ENCODE measurements at regions not wholly inside any gene's neighbourhood (a gene's known extent, or its start where the extent isn't known, plus 50 kb on each side); places are given as distances from the start of the nearest gene placed in this dataset.

DNA sequence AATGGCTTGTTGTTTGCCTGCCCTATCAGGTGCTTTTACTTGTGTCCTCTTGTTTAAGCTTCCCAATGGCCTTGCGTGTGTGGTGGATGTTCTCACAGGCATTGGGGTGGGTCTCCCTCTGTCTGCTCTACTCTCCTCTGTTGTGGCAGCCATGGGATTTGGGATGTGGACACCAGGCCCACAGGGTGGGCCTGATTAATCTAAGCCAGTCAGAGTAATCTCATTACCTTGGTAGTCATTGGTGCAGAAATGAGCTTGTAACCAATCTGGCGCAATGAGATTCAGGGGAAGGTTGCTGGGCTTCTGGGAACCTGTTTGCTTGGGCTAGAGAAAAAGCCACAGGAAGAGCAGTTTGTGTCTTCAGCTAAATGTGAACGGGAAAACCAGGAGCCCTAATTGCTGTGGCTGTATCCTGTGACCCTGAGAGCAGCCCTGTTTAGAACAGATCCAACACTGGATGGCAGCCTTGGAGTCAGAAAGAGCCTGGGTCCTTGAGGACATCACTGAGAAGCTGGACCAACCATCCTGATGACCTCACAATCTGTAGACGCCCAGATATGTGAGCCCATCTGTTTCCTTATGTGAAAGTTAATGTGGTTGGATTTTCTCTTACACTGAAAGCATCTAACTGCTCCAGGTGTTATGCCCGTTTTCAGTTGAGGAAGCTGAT, 157.3 kb upstream of the UBE2E1 start:
- H3K9me3 ChIP-seq (replicated peaks; ENCODE audit: control insufficient read depth, insufficient read depth, low read length): no peaks in the 10 kb centered on the region
- POLR2A ChIA-PET: no interaction called here
- no peaks in the 10 kb centered on the region for H3K27me3 ChIP-seq (ENCODE audit: control insufficient read depth in 2 of 2, insufficient read depth in 2 of 2, low read length in 2 of 2)
- no peaks in the 10 kb centered on the region for H4K20me1 ChIP-seq (replicated peaks; ENCODE audit: control insufficient read depth, extremely low read depth, insufficient read depth, low read length)
- dilution Hi-C loops (cut with MboI; ENCODE audit: extremely low pct_ligation_motif_present, low sequenced_read_pairs): no loop called here
- H3K4me2 ChIP-seq (ENCODE audit: insufficient read depth, low read length): no peak overlapping the region
- no TSS peak for BruUV-seq (replicated peaks)
- intact Hi-C loops (cut with micrococcal nuclease): no loop called here
- no peak overlapping the region for H3K27ac ChIP-seq (ENCODE audit: insufficient read depth, low read depth, low read length)
- no peaks in the 10 kb centered on the region for H3K36me3 ChIP-seq (ENCODE audit: control insufficient read depth in 2 of 2, extremely low read depth in 1 of 2, insufficient read depth in 2 of 2, low read length in 2 of 2)
- TF ChIP-seq EZH2 (IDR thresholded peaks at IDR 0.05; ENCODE audit: borderline replicate concordance, low read depth, low read length, severe bottlenecking) (no peak), POLR2AphosphoS5 (IDR thresholded peaks at IDR 0.05; ENCODE audit: insufficient read depth, low read depth, low read length) (no peak), GATA2 (IDR thresholded peaks at IDR 0.05; ENCODE audit: insufficient read depth, insufficient read length, low read depth, low read length) (no peak), JUN (IDR thresholded peaks at IDR 0.05; ENCODE audit: borderline replicate concordance, insufficient read depth, insufficient read length, low read depth) (no peak), FOS (IDR thresholded peaks at IDR 0.05; ENCODE audit: borderline replicate concordance, insufficient read depth, low read length) (no peak)
- H3K79me2 ChIP-seq (ENCODE audit: control insufficient read depth, insufficient read depth, low read length): no peaks in the 10 kb centered on the region
- H3K9ac ChIP-seq (replicated peaks; ENCODE audit: extremely low read depth, insufficient read depth, low read length): no peak overlapping the region
- FAIRE-seq (no peak), DNase-seq (ENCODE audit: low read depth, low spot score) (peak; percentile 26)
- peak overlapping the region; percentile 17 for H2AFZ ChIP-seq (ENCODE audit: low read depth, low read length)
- peaks cover 13% of the 10 kb centered on the region for H3K4me1 ChIP-seq (ENCODE audit: control insufficient read depth, extremely low read depth, insufficient read depth, low read length)
- CTCF ChIA-PET: interaction anchor here (0.7 to 1.9 kb wide), 10 partner anchors 8 to 271 kb away, joined by 3 to 10 read pairs (median 3); no protein-coding TSS in a partner anchor
- H3K4me3 ChIP-seq (replicated peaks in 1 of 3; ENCODE audit: insufficient read depth in 1 of 3, low read depth in 1 of 3, low read length in 3 of 3): no peak overlapping the region
- H3K9me1 ChIP-seq (replicated peaks; ENCODE audit: control insufficient read depth, extremely low read depth, insufficient read depth, low read length): no peaks in the 10 kb centered on the region

DNA sequence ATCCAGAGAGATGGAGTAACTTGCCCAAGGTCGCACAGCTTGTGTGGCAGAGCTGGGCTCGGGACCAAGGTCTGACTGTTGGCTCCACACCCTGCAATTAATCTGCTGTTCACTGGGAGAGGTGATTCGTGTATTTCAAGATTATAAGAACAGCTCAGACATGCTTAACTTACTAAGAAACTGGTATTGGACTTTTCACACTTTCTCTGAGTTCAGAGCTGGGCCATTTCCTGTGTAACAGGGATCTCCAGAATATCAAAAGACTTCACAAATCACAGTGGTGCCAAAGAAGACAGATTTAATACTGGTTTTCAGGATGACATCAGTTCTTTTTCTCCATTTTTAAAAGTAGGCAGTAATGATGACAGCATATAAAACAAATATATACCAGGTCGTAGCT, 156.8 kb upstream of the UBE2E1 start:
- peaks cover 13% of the 10 kb centered on the region for H3K4me1 ChIP-seq (ENCODE audit: control insufficient read depth, extremely low read depth, insufficient read depth, low read length)
- no peak overlapping the region for H3K27ac ChIP-seq (ENCODE audit: insufficient read depth, low read depth, low read length)
- no peaks in the 10 kb centered on the region for H3K9me3 ChIP-seq (replicated peaks; ENCODE audit: control insufficient read depth, insufficient read depth, low read length)
- H3K36me3 ChIP-seq (ENCODE audit: control insufficient read depth in 2 of 2, extremely low read depth in 1 of 2, insufficient read depth in 2 of 2, low read length in 2 of 2): no peaks in the 10 kb centered on the region
- TF ChIP-seq GATA2 (IDR thresholded peaks at IDR 0.05; ENCODE audit: insufficient read depth, insufficient read length, low read depth, low read length) (no peak), POLR2A (IDR thresholded peaks at IDR 0.05; ENCODE audit: low read depth, low read length) (no peak), JUN (IDR thresholded peaks at IDR 0.05; ENCODE audit: borderline replicate concordance, insufficient read depth, insufficient read length, low read depth) (no peak), FOS (IDR thresholded peaks at IDR 0.05; ENCODE audit: borderline replicate concordance, insufficient read depth, low read length) (no peak), MYC (IDR thresholded peaks at IDR 0.05; ENCODE audit: low read depth, low read length) (no peak), EZH2 (IDR thresholded peaks at IDR 0.05; ENCODE audit: borderline replicate concordance, low read depth, low read length, severe bottlenecking) (no peak), POLR2AphosphoS5 (IDR thresholded peaks at IDR 0.05; ENCODE audit: insufficient read depth, low read depth, low read length) (no peak)
- TF ChIP-seq, protein P1, sequence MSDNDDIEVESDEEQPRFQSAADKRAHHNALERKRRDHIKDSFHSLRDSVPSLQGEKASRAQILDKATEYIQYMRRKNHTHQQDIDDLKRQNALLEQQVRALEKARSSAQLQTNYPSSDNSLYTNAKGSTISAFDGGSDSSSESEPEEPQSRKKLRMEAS (IDR thresholded peaks at IDR 0.05; ENCODE audit: insufficient read depth, insufficient read length): no peak
- TF ChIP-seq, protein P2, sequence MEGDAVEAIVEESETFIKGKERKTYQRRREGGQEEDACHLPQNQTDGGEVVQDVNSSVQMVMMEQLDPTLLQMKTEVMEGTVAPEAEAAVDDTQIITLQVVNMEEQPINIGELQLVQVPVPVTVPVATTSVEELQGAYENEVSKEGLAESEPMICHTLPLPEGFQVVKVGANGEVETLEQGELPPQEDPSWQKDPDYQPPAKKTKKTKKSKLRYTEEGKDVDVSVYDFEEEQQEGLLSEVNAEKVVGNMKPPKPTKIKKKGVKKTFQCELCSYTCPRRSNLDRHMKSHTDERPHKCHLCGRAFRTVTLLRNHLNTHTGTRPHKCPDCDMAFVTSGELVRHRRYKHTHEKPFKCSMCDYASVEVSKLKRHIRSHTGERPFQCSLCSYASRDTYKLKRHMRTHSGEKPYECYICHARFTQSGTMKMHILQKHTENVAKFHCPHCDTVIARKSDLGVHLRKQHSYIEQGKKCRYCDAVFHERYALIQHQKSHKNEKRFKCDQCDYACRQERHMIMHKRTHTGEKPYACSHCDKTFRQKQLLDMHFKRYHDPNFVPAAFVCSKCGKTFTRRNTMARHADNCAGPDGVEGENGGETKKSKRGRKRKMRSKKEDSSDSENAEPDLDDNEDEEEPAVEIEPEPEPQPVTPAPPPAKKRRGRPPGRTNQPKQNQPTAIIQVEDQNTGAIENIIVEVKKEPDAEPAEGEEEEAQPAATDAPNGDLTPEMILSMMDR (IDR thresholded peaks at IDR 0.05; ENCODE audit: extremely low read depth in 1 of 2, insufficient read depth in 1 of 2, low read depth in 1 of 2, low read length in 2 of 2): no peak
- POLR2A ChIA-PET: no interaction called here
- no peak overlapping the region for H3K4me2 ChIP-seq (ENCODE audit: insufficient read depth, low read length)
- no peak overlapping the region for H3K9ac ChIP-seq (replicated peaks; ENCODE audit: extremely low read depth, insufficient read depth, low read length)
- CTCF ChIA-PET: interaction anchor here (0.7 to 1.9 kb wide), 10 partner anchors 9 to 271 kb away, joined by 3 to 10 read pairs (median 3); no protein-coding TSS in a partner anchor
- BruUV-seq (replicated peaks): no TSS peak
- no peak overlapping the region for H3K4me3 ChIP-seq (replicated peaks in 1 of 3; ENCODE audit: insufficient read depth in 1 of 3, low read depth in 1 of 3, low read length in 3 of 3)
- intact Hi-C loops (cut with micrococcal nuclease): no loop called here
- dilution Hi-C loops (cut with MboI; ENCODE audit: extremely low pct_ligation_motif_present, low sequenced_read_pairs): no loop called here
- H3K9me1 ChIP-seq (replicated peaks; ENCODE audit: control insufficient read depth, extremely low read depth, insufficient read depth, low read length): no peaks in the 10 kb centered on the region
- H3K27me3 ChIP-seq (ENCODE audit: control insufficient read depth in 2 of 2, insufficient read depth in 2 of 2, low read length in 2 of 2): no peaks in the 10 kb centered on the region
- no peaks in the 10 kb centered on the region for H4K20me1 ChIP-seq (replicated peaks; ENCODE audit: control insufficient read depth, extremely low read depth, insufficient read depth, low read length)
- DNase-seq (ENCODE audit: low read depth, low spot score) (peak; percentile 43), FAIRE-seq (no peak)
- H2AFZ ChIP-seq (ENCODE audit: low read depth, low read length): peak overlapping the region; percentile 17
- no peaks in the 10 kb centered on the region for H3K79me2 ChIP-seq (ENCODE audit: control insufficient read depth, insufficient read depth, low read length)

All from endothelial cell of umbilical vein (primary cell).